KMS-11 (cell line): ENCODE measurements at regions not wholly inside any gene's neighbourhood (a gene's known extent, or its start where the extent isn't known, plus 50 kb on each side); places are given as distances from the start of the nearest gene placed in this dataset.
"Not testable (repeated sequence)": the region's sequence is repeated elsewhere in the genome, so short reads cannot be mapped to it uniquely, and the experiment has no call there.

Source experiments
- H2AFZ ChIP-seq: fragments of 200-600 bp; sonication (generic); 2 replicates; pipeline ENCODE4 v1.6.1; 2016; ENCODE audit warnings: antibody characterized with exemption, mixed run types, low read depth
- H3K27ac ChIP-seq: fragments of 200-600 bp; sonication (generic); 2 replicates; pipeline ENCODE4 v1.6.1; 2016; ENCODE audit warnings: mild to moderate bottlenecking, mixed run types
- H3K27me3 ChIP-seq: fragments of 200-600 bp; sonication (generic); 2 replicates; pipeline ENCODE4 v1.6.1; 2017; ENCODE audit warnings: mild to moderate bottlenecking, low read depth, mixed run types, moderate library complexity; ENCODE audit not compliant: insufficient read depth
- H3K36me3 ChIP-seq: fragments of 200-600 bp; sonication (generic); 2 replicates; pipeline ENCODE4 v1.6.1; 2017; ENCODE audit warnings: mild to moderate bottlenecking, mixed run types; ENCODE audit not compliant: insufficient read depth
- H3K4me1 ChIP-seq: fragments of 200-600 bp; sonication (generic); 2 replicates; pipeline ENCODE4 v1.6.1; 2016; ENCODE audit warnings: mild to moderate bottlenecking, low read depth, mixed run types; ENCODE audit not compliant: poor library complexity, severe bottlenecking
- H3K4me2 ChIP-seq: fragments of 200-600 bp; sonication (generic); 2 replicates; pipeline ENCODE4 v1.7.0; 2016; ENCODE audit warnings: mild to moderate bottlenecking, mixed run types
- H3K4me3 ChIP-seq: fragments of 200-600 bp; sonication (generic); IDR thresholded peaks from 2 replicates; pipeline ENCODE4 v1.6.1; 2017; ENCODE audit warnings: low read depth, low read length, mixed read lengths; ENCODE audit not compliant: insufficient read depth
- H3K79me2 ChIP-seq: fragments of 200-600 bp; sonication (generic); 2 replicates; pipeline ENCODE4 v1.6.1; 2016; ENCODE audit warnings: low read depth, mixed run types; ENCODE audit not compliant: insufficient read depth
- H3K9ac ChIP-seq: fragments of 200-600 bp; sonication (generic); 2 replicates; pipeline ENCODE4 v1.6.1; 2016; ENCODE audit warnings: mild to moderate bottlenecking, mixed run types
- H4K20me1 ChIP-seq: fragments of 200-600 bp; sonication (generic); 2 replicates; pipeline ENCODE4 v1.6.1; 2016; ENCODE audit warnings: mild to moderate bottlenecking, mixed run types; ENCODE audit not compliant: insufficient read depth
- CTCF ChIP-seq: fragments of 200-600 bp; sonication (generic); conservative IDR thresholded peaks from 2 replicates; pipeline ENCODE4 v1.6.1; 2017; ENCODE audit warnings: low read depth, mild to moderate bottlenecking, antibody characterized with exemption, low read length, moderate library complexity, mixed read lengths

GRCh38 chr2:95757988-95758387 lies 166.2 kb downstream of the TRIM43 start:
- Histone ChIP-seq H3K27ac (no peak overlapping the region), H3K36me3 (no peaks in the 10 kb centered on the region)
- TF ChIP-seq CTCF: no peak

GRCh38 chr2:95759481-95760246 lies 167.9 kb downstream of the TRIM43 start:
- Histone ChIP-seq H3K4me3 (no peak overlapping the region), H3K27ac (no peak overlapping the region), H2AFZ (no peak overlapping the region), H3K9ac (no peak overlapping the region), H3K4me2 (no peak overlapping the region), H3K4me1 (no peaks in the 10 kb centered on the region), H3K79me2 (no peaks in the 10 kb centered on the region), H3K36me3 (no peaks in the 10 kb centered on the region), H4K20me1 (no peaks in the 10 kb centered on the region), H3K27me3 (no peaks in the 10 kb centered on the region)
- TF ChIP-seq CTCF: no peak

More at GRCh38 chr2:95757988-95758387, 166.2 kb downstream of the TRIM43 start:
- Histone ChIP-seq H3K4me2 (no peak overlapping the region), H3K4me3 (no peak overlapping the region), H2AFZ (no peak overlapping the region), H3K27me3 (no peaks in the 10 kb centered on the region), H4K20me1 (no peaks in the 10 kb centered on the region), H3K79me2 (no peaks in the 10 kb centered on the region), H3K9ac (no peak overlapping the region), H3K4me1 (no peaks in the 10 kb centered on the region)

GRCh38 chr2:95760806-95761525 lies 169.2 kb downstream of the TRIM43 start:
- Histone ChIP-seq H3K36me3 (no peaks in the 10 kb centered on the region), H3K9ac (no peak overlapping the region), H3K4me2 (no peak overlapping the region), H3K27me3 (no peaks in the 10 kb centered on the region), H3K4me3 (no peak overlapping the region), H4K20me1 (no peaks in the 10 kb centered on the region), H2AFZ (no peak overlapping the region), H3K4me1 (no peaks in the 10 kb centered on the region), H3K79me2 (no peaks in the 10 kb centered on the region), H3K27ac (no peak overlapping the region)
- no peak for TF ChIP-seq CTCF

- Histone ChIP-seq H3K4me2 (no peak overlapping the region), H2AFZ (no peak overlapping the region)
- no peak for TF ChIP-seq CTCF
Measured at GRCh38 chr2:95761556-95761955, 169.8 kb downstream of the TRIM43 start.

GRCh38 chr2:95762023-95763021 lies 170.5 kb downstream of the TRIM43 start:
- H3K27me3 ChIP-seq, H2AFZ ChIP-seq, H3K36me3 ChIP-seq, H3K4me1 ChIP-seq, H4K20me1 ChIP-seq, H3K9ac ChIP-seq, H3K79me2 ChIP-seq, H3K27ac ChIP-seq, H3K4me3 ChIP-seq, H3K4me2 ChIP-seq: not testable (repeated sequence)

More at GRCh38 chr2:95761556-95761955, 169.8 kb downstream of the TRIM43 start:
- H3K27me3 ChIP-seq: no peaks in the 10 kb centered on the region
- no peaks in the 10 kb centered on the region for H3K4me1 ChIP-seq
- no peaks in the 10 kb centered on the region for H4K20me1 ChIP-seq
- no peaks in the 10 kb centered on the region for H3K36me3 ChIP-seq
- no peak overlapping the region for H3K9ac ChIP-seq
- no peak overlapping the region for H3K27ac ChIP-seq
- no peaks in the 10 kb centered on the region for H3K79me2 ChIP-seq
- H3K4me3 ChIP-seq: no peak overlapping the region

- H3K27me3 ChIP-seq, H3K4me3 ChIP-seq, H4K20me1 ChIP-seq, H3K4me1 ChIP-seq, H3K36me3 ChIP-seq, H3K27ac ChIP-seq, H2AFZ ChIP-seq, H3K9ac ChIP-seq, H3K4me2 ChIP-seq, H3K79me2 ChIP-seq: not testable (repeated sequence)
Measured at GRCh38 chr2:95763074-95763473, 171.3 kb downstream of the TRIM43 start.
